Hematopoietic multipotent progenitor cell treated with erythropoietin and hydrocortisone succinate and interleukin-3 and kit ligand, for 4 days (in vitro differentiated cells): ENCODE measurements at regions not wholly inside any gene's neighbourhood (a gene's known extent, or its start where the extent isn't known, plus 50 kb on each side); places are given as distances from the start of the nearest gene placed in this dataset.

Experiments
- DNase-seq: peaks from one replicate; pipeline ENCODE4 v3.0.0-alpha.2; 2015

DNA sequence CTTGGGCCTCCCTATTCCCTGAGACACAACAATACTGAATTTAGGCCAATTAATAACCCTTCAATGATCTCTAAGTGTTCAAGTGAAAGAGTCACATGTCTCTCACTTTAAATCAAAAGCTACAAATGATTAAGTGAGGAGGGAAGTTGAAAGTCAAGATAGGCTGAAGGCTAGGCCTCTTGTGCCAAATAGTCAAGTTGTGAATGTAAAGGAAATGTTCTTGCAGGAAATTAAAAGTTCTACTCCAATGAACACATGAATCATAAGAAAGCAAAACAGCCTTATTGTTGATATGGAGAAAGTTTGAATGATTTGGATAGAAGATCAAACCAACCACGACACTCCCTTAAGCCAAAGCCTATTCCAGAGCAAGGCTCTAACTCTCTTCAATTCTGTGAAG, 286.9 kb downstream of the MEIS1 start:
- DNase-seq = no peak

DNA sequence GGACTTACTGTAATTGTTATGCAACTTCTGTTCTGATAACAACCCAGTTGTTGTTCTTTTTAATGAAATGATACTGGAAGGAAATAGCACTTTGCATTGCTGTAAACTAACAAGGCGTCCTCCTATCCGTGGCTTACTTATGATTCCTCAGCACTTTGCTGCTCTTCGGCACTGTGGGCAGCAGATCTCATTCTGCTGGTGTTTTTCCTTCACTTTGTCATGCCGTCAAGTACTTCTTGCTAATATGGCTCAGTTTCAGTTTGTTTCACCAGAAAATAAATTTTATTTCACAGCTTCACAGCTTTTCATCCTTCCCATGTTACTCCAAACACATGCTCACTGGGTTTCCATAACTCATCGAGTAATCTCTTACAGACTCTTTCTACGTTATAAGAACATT, 289.3 kb downstream of the MEIS1 start:
- DNase-seq = no peak

DNA sequence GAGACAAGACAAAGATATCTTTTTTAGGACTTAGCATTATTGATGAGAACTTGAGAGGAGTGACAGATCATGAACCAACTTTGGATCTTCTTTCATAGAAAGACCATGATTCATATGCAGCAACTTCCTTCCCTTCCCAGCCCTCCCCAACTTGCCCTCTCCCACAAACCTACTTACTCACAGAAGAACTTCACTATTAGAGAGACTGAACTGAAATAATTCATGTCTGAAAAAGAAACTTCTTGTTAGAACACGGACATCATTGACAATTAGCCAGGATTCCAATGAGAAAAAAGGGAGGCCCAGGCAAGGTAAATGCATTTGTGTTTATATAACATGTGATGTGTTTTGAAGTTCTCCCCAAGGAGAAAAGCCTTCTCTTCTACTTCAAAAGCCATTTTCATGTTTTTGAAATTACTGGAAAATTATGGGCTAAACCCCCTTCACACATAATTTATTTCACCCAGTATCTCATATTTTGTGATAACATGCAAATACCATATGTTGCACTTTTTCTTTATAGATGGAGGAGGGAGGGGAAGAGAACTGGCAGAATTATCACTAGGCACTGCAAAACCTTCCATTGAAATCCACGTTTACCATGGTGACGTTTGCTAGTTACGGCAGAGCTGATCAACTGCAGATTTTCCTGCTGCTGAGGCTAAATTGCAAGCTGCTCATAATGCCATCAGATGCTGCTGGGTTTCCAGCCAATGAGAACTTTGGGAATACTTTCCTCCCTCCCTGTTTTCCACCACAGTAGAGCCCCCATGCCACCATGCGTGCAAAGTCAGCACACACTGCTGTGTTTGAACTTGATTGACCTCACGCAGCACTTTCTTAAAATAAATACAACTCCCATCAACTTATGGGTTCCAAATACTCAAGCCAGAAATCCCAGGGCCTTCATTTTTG, 294.7 kb downstream of the MEIS1 start:
- DNase-seq = no peak

DNA sequence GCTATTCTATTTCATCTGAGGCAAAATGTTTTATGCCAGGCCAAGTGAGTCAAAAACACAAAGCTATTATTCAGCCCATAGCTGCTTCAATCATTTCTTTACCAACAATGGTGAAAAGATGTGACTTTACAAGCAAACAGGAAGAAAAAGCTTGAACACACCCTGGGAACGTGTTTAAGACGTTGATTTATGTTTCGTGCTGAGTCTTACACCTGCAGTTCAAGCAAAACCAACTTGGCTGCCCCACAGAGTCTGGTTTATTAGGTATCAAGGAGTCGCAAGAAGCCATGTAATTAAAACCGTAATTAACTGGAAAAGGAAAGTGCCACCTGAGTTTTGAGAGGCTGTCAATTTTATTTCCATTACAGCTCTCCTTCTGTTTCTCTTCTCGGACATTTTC, 295.5 kb downstream of the MEIS1 start:
- no peak for DNase-seq

DNA sequence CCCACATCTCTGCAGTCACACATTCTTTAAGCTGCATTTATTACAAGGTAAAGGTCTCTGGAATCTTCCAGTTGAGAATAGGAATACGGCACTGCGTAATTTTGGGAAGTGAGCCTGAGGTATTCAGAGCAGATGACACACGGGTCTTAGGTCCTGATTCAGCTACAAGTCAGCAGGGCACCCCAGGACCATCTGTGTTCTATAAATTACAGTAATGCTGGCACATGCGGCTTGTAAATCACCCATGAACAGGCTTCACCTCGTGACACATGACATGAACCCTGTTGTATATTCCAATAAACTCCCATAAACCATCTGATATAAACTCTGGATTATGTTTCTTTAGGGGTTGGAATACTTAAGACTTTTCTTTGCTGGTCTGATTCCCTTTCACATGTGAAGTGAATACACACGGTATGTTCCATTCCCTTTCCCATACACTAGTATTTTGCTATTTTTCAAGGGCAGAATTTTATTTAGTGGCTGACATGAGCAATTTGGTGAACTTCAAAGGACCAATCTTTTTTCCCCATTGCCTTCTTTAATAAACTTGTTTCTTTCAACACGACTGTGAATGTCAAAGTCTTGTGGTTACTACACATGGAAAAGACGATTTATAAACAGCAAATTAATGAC, 298.6 kb downstream of the MEIS1 start:
- DNase-seq = no peak

DNA sequence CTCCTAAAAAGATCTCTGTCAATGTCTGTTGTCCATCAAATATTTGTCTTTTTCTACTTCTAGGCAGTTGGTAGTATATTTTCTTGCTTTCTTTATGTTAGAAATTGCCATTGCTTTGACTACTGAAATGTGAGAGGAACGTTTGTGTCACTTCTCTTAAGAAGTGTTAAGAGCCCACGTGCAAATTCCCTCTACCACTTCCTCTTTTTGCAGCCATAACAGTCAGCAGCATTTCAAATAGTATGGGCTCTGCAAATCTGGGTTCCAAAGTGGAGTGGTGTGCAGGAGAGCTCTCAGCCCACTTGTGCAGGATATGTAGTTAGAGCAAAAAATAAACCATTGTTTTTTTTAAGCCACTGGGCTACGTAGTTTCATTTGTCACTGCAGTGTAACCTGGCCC, 314.0 kb downstream of the MEIS1 start:
- DNase-seq = peak; percentile 76

DNA sequence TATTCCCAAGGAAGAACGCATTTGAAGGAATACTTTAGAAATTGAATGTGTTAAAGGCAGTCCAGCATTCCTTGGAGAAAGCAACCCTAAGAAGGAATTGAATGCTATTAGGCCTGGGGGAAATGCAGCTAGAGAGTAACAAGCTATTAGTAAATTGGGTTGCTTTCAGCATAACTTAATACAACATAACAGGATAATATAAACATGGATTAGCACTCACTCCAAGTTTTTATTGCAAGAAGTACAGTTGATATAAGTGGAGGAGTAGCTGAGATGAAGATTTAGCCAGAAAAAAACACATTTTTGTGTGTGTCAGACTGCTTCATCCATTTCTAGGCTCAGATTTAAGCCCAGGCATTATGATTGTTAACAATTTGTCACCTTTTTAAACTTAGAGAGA, 314.6 kb downstream of the MEIS1 start:
- DNase-seq = no peak

DNA sequence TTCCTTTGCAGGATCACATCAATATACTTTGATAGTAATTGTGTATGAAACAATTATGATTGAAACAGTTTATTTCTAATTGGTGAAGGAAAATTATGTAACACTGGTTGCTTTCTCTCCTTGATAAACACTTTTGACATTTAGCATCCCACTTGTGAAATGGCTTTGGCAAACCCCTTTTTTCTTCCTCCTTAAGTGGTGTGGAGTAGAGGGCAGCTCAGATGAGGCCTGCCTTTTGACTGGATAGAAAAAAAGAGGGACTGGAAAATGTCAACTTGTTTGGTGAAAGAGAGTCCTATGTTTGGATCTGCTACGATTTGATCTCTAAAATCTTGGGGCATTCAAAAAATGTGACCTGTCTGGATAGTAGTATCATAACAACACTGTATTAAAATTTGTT, 318.3 kb downstream of the MEIS1 start:
- no peak for DNase-seq

DNA sequence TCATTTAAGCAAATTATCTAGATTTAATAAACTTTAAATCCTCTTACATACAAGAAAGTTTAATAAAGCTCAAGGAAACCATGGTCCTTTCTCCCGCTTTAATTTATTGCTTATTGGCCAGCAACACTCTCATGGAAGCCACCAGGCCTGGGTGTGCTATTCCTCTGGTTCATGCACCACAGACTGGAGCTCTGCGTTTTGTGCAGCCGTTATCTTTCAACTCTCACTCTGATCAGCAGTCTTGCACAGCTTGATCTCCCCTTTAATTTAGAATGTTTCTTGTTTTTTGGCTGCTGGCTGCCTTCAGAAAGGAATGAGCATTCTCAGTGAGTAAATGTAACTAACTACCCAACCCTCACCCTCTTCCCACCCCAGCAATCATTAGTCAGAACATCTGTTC, 318.7 kb downstream of the MEIS1 start:
- DNase-seq = no peak

DNA sequence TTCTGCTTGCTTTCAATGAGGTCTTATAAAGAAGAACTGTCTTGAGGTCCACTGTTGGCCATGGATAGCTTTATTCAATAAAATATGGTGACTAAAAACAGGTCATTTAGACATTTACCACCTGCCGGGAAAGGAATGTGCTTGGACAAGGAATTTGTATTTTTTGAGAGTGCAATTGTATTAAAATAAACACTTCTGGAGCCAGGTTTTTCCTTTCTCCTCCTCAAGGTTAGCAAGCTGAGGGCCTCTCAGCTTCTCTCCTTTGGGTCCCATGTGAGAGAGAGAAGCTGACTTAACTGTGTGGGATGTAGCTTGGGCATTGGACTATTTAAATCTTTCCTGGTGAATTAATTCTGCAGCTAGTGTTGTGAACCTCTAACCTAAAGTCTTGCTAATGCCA, 321.0 kb downstream of the MEIS1 start:
- no peak for DNase-seq

DNA sequence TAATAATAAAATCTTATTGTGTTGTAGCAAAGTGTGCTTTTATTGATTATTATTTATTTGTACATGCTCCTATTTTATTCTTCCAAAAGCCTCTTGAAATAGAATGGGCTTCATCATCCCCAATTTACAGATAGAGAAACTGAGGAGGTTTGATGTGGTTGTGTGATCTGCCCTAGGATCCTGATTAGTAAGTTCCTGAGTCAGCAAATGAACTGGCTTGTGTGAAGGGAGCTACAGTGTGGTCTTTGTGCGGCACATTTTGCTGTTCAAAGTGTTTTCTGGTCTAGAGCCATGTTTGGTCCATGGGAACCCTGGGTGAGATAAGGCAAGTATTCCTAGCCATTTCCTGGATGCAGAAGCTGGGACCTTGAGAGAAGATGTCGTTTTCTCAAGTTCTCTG, 326.9 kb downstream of the MEIS1 start:
- DNase-seq = no peak

DNA sequence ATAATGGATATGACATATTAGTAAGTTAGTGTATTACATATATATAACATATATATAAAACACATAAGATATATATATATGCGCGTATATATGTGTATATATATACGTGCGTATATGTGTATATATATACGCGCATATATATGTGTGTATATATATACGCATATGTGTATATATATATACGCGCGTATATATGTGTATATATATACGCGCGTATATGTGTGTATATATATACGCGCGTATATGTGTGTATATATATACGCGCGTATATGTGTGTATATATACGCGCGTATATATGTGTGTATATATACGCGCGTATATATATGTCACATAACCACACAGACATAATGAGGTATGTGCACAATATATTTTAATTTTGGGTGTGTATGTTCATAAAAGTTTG, 327.8 kb downstream of the MEIS1 start:
- DNase-seq = no peak

DNA sequence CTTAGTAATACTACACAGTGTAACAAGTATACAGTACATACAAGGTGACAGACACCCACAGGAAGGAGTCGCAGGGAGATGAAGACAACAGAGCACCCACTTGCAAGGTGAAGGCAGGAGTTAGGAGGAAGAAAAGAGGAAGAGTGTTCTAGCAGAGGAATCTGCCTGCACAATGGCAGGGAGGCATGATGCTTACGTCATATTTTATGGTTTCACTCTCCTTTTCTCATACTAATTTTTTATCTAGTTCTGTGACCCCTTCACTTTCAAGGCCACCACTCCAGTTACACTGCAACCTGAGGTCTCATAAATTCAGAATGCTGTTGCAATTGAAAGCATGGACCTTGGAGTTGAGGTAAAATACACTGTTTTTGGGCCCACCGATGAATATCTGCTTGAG, 331.7 kb downstream of the MEIS1 start:
- DNase-seq = no peak

DNA sequence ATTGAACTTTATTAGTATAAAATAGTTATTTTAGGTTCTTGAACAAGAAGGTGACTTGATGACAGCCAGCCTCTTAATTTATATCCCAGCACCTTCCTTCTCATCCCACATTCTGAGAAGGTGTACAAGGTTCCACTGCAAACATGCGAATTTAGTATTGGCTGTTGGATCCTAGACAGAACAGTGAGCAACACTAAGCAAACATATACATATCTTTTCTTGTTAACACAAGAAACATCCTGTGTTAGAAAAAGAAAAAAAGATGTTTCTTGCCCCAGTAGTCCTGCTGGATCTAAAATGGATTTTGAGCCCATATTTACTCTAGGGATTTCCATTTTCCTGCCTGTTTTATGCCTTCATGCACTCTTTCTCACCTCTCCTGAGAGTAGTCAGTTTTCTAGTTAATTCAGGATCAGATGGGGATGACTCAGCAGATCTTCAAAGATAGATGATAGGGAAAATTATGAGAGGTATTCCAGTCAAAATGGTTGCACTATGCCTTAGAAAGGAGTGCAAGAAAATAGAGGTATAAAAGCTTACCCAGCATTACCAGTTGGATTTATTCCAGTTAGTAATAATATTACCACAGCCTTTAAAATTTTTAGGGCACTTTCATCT, 336.5 kb downstream of the MEIS1 start:
- no peak for DNase-seq

DNA sequence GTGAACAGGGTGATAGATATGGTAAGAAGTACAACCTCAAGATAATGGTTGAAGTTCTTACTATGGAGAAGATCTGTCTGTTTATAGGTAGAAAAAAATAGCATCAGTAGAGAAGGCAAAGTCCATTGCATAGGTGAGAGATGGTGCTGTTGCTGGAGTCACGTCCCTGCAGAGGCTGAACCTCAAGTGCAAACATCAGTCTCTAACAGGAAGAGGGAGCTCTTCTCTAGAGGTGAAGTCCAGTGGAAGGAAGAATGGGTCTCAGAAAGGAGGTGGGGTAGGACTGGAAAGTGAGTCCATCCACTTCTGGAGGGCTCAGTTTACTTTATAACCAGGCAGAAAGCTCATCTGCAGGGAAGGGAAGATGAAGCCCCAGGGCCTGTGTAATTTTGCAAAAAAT, 337.7 kb downstream of the MEIS1 start:
- DNase-seq = no peak

DNA sequence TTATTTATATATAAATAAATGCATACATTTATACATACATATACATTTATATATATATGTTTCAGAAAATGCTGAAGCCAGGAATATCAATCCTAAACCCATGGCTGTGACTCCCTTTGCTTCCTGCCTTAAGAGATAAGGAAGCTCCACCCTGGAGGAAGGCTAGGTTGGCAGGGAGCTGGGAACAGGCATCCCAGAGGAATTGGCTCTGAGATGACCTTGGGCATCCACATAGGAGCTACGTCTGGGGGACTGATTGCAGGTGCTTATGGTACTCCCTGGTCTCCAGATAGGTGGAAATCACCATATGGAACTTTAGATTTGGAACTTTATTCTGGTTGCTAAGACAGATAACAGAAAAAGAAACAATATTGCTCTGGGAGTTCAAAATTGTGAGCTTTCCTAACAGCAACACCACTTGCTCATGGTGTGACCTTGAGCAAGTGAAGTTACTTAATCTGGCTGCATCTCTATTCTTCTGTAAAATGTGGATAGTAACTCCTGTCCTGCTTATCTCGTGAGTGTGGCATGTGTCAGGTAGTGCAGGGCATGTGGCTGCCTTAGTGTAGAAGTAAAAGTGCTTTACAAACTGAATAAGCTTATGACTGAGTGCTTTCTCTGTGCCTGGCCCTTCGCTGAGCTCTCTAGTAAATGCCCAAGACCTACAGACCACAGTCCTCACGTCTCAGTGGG, 341.0 kb downstream of the MEIS1 start:
- DNase-seq = no peak

DNA sequence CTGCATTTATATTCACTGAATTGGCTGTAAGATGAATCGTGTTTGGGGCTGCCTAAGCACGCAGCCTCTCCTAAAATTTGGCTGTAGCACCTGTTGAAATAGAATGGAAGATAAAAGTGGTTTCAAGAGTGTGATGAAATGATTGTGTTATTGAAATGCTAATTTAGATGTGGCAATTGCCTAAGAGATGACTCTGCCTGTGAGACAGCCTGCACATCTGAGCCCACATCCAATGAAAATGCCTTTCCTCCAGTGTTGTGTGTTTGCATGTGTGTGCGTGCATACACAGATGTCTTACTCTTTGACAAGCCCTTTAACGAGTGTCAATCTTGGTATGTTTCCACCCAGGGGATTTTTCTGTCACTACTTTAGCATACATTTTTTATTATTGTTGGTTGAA, 346.9 kb downstream of the MEIS1 start:
- no peak for DNase-seq

DNA sequence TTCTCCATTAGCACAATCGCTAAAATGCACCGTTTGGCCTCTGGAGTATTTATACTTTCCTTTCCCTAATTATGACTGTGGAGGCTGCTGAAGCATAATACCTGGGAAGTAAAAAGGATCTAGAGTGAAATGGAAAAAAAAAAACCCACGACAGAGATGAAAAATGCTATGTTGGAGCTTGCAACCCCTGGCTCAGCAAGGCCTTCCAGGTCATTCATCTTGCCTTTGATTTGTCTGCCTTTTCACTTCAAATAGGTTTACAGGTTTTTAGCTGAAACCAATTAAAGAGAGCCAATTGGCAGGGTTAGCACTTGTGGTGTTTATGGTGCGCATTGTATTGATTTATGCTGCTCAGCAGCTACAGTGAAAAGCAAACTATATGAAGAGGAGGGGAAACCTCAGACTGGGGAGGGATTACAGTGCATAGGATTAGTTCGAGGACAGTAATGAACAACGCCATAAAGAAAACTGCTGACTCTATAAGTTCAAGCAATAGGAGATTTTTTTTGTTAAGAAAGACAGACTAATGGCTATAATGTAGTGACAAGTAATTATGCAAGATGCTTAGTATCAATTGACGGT, 347.9 kb downstream of the MEIS1 start:
- DNase-seq = no peak

DNA sequence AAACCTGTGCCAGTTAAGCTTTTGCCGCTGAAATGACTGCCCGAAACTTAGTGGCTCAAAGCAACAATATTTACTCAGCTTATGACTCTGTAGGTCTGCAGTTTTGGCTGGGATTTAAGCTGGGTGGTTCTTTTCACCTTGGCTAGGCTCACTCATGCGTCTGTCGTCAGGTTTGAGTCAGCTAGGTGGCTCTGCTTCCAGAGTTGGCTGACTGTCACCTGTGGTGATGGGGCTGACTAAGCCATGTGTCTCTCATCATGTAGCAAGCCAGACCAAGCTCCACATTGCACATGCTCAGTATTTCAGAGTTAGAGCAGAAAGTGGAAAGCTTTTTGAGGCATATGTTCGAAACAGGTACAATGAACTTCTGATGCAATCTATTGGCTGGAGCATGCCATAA, 354.8 kb downstream of the MEIS1 start:
- DNase-seq = no peak

DNA sequence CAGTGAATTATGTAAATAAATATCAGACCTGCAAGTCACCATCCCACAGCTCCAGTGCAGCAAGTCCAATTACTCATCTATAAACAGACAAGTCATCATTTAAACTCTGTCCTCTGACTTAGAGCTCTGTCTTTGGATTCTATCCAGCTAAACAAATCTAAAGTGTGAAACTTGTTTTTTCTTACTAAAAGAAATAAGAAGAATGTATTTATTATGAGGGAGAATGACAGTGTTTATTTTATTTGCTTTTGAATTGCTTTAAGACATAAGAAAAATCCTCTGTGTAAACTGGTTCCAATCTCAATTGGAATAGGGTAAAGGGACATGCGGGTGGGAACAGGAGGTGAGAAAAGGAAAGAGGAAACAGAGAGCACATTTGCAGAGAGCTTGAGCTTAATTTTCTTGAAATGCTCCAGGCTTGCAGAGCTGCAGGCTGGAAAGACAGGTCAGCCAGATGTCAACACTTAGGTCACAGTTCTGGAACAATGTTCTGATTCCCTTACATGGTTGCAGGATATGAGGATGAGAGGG, 355.8 kb downstream of the MEIS1 start:
- DNase-seq = no peak

DNA sequence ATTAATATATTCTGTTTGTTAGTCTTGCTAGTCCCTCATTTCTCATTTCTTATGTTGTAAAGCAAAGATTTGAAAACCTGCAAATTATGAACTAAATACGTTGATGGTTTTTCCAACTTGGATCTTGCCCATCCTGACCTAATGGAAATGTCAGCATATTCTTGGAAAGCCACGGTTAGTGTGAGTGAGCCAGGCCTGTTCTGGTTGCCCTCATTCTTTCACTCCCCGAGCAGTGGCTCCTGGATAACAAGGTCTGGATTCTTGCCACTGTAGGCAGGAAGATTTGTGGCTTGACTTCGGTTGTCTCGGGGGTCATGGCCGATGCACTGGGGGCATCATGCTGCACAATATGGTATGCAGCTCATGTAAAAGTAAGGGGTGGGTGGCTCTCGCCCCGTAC, 359.1 kb downstream of the MEIS1 start:
- no peak for DNase-seq

DNA sequence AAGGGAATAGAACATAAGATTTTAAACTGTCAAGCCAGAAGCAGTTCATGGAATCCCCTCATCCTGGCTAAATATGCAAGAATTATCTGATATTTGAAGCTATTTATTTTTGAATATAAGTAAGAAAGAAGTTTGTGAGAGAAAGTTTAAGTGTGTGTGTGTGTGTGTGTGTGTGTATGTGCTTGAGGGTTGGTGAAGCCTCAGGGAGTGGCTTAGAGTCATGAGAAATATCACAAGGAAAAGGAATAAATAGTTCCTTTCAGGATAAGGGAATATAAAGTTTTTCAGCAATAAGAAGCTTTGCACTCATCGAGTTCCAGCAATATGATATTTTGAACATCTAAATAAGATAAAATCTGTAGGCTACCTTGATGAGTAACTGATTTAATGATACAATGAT, 359.6 kb downstream of the MEIS1 start:
- no peak for DNase-seq

DNA sequence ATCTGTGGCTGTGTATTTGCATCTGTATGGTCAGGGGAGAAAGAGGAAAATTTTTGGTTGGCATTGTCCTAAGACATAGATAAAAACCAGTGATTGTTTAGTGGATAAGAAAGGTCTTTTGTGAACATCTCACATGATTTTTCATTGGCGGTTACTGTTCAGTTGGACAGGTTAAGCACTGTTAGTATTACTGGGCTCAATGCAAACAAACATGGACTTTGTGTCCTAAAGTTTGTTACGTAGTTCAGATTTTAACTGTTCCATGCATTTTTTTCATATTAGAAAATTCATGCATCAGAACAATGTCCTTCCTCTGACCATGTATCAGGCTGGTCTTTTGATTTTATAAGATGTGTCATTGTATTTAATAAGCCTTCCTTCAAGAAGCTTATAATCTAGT, 368.0 kb downstream of the MEIS1 start:
- no peak for DNase-seq
